Nephron (organoid): ENCODE measurements at regions not wholly inside any gene's neighbourhood (a gene's known extent, or its start where the extent isn't known, plus 50 kb on each side); places are given as distances from the start of the nearest gene placed in this dataset.

Source experiments
- H3K27ac Mint-ChIP-seq, 3 experiments: 2 replicates each; pipeline ENCODE4 v1.8.0; 2020; ENCODE audit warnings: mixed read lengths in 3 of 3, mild to moderate bottlenecking in 2 of 3, moderate library complexity in 1 of 3
- H3K27me3 Mint-ChIP-seq: 2 replicates; pipeline ENCODE4 v1.8.0; 2021; ENCODE audit warnings: low read depth, mild to moderate bottlenecking, moderate library complexity, mixed read lengths
- H3K36me3 Mint-ChIP-seq: 2 replicates; pipeline ENCODE4 v1.8.0; 2020; ENCODE audit warnings: low read depth, mixed read lengths
- H3K4me1 Mint-ChIP-seq: 2 replicates; pipeline ENCODE4 v1.8.0; 2020; ENCODE audit warnings: mixed read lengths
- H3K4me3 Mint-ChIP-seq, 3 experiments: 2 replicates each; pipeline ENCODE4 v1.8.0; 2020; ENCODE audit warnings: mild to moderate bottlenecking in 3 of 3, mixed read lengths in 3 of 3, moderate library complexity in 2 of 3
- H3K9me3 Mint-ChIP-seq: 2 replicates; pipeline ENCODE4 v1.8.0; 2020; ENCODE audit warnings: mixed read lengths
- CTCF ChIP-seq, 3 experiments: fragments of 200-600 bp; sonication (generic); IDR thresholded peaks; one replicate each; pipeline ENCODE4 v1.5.0; 2021; ENCODE audit warnings: antibody characterized with exemption in 3 of 3; ENCODE audit not compliant: unreplicated experiment in 3 of 3

GRCh38 chr1:175865041-175865766 is 121.8 kb upstream of the TNR start:
- H3K4me1 Mint-ChIP-seq = peaks cover 24% of the 10 kb centered on the region

GRCh38 chr1:175864625-175865024 is 121.2 kb upstream of the TNR start:
- no peak for TF ChIP-seq CTCF (IDR thresholded peaks at IDR 0.05; ENCODE audit: unreplicated experiment in 3 of 3)
- Mint-ChIP-seq H3K4me3 (no peak overlapping the region), H3K9me3 (no peaks in the 10 kb centered on the region), H3K27ac (no peak overlapping the region), H3K4me1 (peaks cover 24% of the 10 kb centered on the region), H3K27me3 (peaks cover 12% of the 10 kb centered on the region), H3K36me3 (no peaks in the 10 kb centered on the region)

More at GRCh38 chr1:175865041-175865766, 121.8 kb upstream of the TNR start:
- H3K36me3 Mint-ChIP-seq = no peaks in the 10 kb centered on the region
- peaks cover 11% of the 10 kb centered on the region for H3K27me3 Mint-ChIP-seq
- H3K27ac Mint-ChIP-seq = peak overlapping the region in 1 of 3 experiments; percentile 19
- no peaks in the 10 kb centered on the region for H3K9me3 Mint-ChIP-seq
- TF ChIP-seq CTCF (IDR thresholded peaks at IDR 0.05; ENCODE audit: unreplicated experiment in 3 of 3) = no peak
- no peak overlapping the region for H3K4me3 Mint-ChIP-seq

GRCh38 chr1:175864183-175864582 is 120.8 kb upstream of the TNR start:
- Mint-ChIP-seq H3K27ac (no peak overlapping the region), H3K27me3 (peaks cover 16% of the 10 kb centered on the region), H3K4me1 (peaks cover 24% of the 10 kb centered on the region), H3K9me3 (no peaks in the 10 kb centered on the region), H3K36me3 (no peaks in the 10 kb centered on the region), H3K4me3 (no peak overlapping the region)
- TF ChIP-seq CTCF (IDR thresholded peaks at IDR 0.05; ENCODE audit: unreplicated experiment in 3 of 3) = no peak

GRCh38 chr1:175863299-175864050 is 120.1 kb upstream of the TNR start:
- Mint-ChIP-seq H3K9me3 (no peaks in the 10 kb centered on the region), H3K36me3 (no peaks in the 10 kb centered on the region), H3K27me3 (peaks cover 16% of the 10 kb centered on the region), H3K4me1 (peaks cover 24% of the 10 kb centered on the region), H3K4me3 (no peak overlapping the region), H3K27ac (peak overlapping the region in 1 of 3 experiments; percentile 4)
- no peak for TF ChIP-seq CTCF (IDR thresholded peaks at IDR 0.05; ENCODE audit: unreplicated experiment in 3 of 3)

GRCh38 chr1:175862408-175862807 is 119.0 kb upstream of the TNR start:
- Mint-ChIP-seq H3K4me3 (no peak overlapping the region), H3K27ac (no peak overlapping the region), H3K4me1 (peaks cover 24% of the 10 kb centered on the region), H3K36me3 (no peaks in the 10 kb centered on the region), H3K9me3 (no peaks in the 10 kb centered on the region), H3K27me3 (peaks cover 23% of the 10 kb centered on the region)
- TF ChIP-seq CTCF (IDR thresholded peaks at IDR 0.05; ENCODE audit: unreplicated experiment in 3 of 3) = no peak
